Body of pancreas (tissue), 4 donors: ENCODE measurements at regions not wholly inside any gene's neighbourhood (a gene's known extent, or its start where the extent isn't known, plus 50 kb on each side); places are given as distances from the start of the nearest gene placed in this dataset.

Source experiments
- ATAC-seq: fragments of 150-250 bp; one replicate; pipeline ENCODE4 v1.9.1; 2016
- DNase-seq, 4 donors: peaks; one replicate each; pipeline ENCODE4 v3.0.0-alpha.2; 2019
- H3K27ac ChIP-seq, 4 donors: fragments of 200-600 bp; sonication (generic); 1 replicate in 3 of 4; 2 replicates in 1 of 4; pipeline versions ENCODE4 v1.5.1 to v1.6.1; 2016 to 2019; ENCODE audit warnings: mild to moderate bottlenecking in 1 of 4, mixed read lengths in 1 of 4, moderate library complexity in 1 of 4
- H3K27me3 ChIP-seq, 2 donors: fragments of 200-600 bp; sonication (generic); one replicate each; pipeline ENCODE4 v1.6.0; 2016; ENCODE audit warnings: mild to moderate bottlenecking in 1 of 2
- H3K36me3 ChIP-seq, 2 donors: fragments of 200-600 bp; sonication (generic); replicated peaks in 1 of 2; 2 replicates each; pipeline ENCODE4 v1.5.1; 2016; ENCODE audit warnings: low read depth in 2 of 2; ENCODE audit not compliant: insufficient read depth in 1 of 2
- H3K4me1 ChIP-seq: fragments of 200-600 bp; sonication (generic); one replicate; pipeline ENCODE4 v1.6.0; 2016
- H3K4me3 ChIP-seq, 2 donors: fragments of 200-600 bp; sonication (generic); 1 replicate in 1 of 2; 2 replicates in 1 of 2; pipeline ENCODE4 v1.5.1; 2016 to 2019
- H3K9me3 ChIP-seq, 3 donors: fragments of 200-600 bp; sonication (generic); 1 replicate in 2 of 3; 2 replicates in 1 of 3; pipeline ENCODE4 v1.5.1; 2016
- CTCF ChIP-seq, 7 experiments: fragments of 450-650 bp in 4 of 7; fragments of 200-600 bp in 3 of 7; sonication (generic) in 3 of 7; IDR thresholded peaks; one replicate each; pipeline ENCODE4 v1.5.1; 2016 to 2019; ENCODE audit warnings: antibody characterized with exemption in 7 of 7
- POLR2A ChIP-seq, 3 donors: fragments of 450-650 bp; IDR thresholded peaks; one replicate each; pipeline ENCODE4 v1.6.1; 2016; ENCODE audit warnings: antibody characterized with exemption in 3 of 3, mild to moderate bottlenecking in 2 of 3
- WGBS, 2 donors: methylation state at CpG; one replicate each; pipeline ENCODE4 v1.1.5; 2017; 5-methylcytosine and 5-hydroxymethylcytosine counted together
- intact Hi-C: fragments of 100-400 bp; cut with DNase I; formaldehyde crosslinking; loops from one replicate; pipeline ENCODE4 v1.15.1; 2023

- no peak for TF ChIP-seq POLR2A (IDR thresholded peaks at IDR 0.05)
- no peak for TF ChIP-seq CTCF (IDR thresholded peaks at IDR 0.05)
- Histone ChIP-seq H3K9me3 (no peaks in the 10 kb centered on the region), H3K27ac (no peak overlapping the region), H3K4me1 (peaks cover 13% of the 10 kb centered on the region), H3K4me3 (no peak overlapping the region), H3K36me3 (no peaks in the 10 kb centered on the region), H3K27me3 (no peaks in the 10 kb centered on the region)
- DNase-seq (no peak), ATAC-seq (no peak)
- intact Hi-C loops = no loop called here
- 93 to 100% methylated on average over 1 of the region's 1 CpG for WGBS, 2 donors
These were observed 605.8 kb upstream of the PTGER4 start for GRCh38 chr5:40073927-40074326.

- H3K9me3 ChIP-seq = no peaks in the 10 kb centered on the region
- intact Hi-C loops = no loop called here
- TF ChIP-seq POLR2A (IDR thresholded peaks at IDR 0.05) (no peak), CTCF (IDR thresholded peaks at IDR 0.05) (no peak)
- DNase-seq = no peak
- H3K27ac ChIP-seq = no peak overlapping the region
- peaks cover 13% of the 10 kb centered on the region for H3K4me1 ChIP-seq
- peak; percentile 42 for ATAC-seq
- H3K4me3 ChIP-seq = no peak overlapping the region
- H3K36me3 ChIP-seq = no peaks in the 10 kb centered on the region
- H3K27me3 ChIP-seq = no peaks in the 10 kb centered on the region
These were observed 607.8 kb upstream of the PTGER4 start for GRCh38 chr5:40071870-40072269.

- no peak for TF ChIP-seq POLR2A (IDR thresholded peaks at IDR 0.05)
- no peak for TF ChIP-seq CTCF (IDR thresholded peaks at IDR 0.05)
- 96 to 99% methylated on average over 22 of the region's 22 CpGs for WGBS, 2 donors
These were observed 613.1 kb upstream of the PTGER4 start for GRCh38 chr5:40066616-40067015.

GRCh38 chr5:40052808-40053207, 626.9 kb upstream of the PTGER4 start:
- no peaks in the 10 kb centered on the region for H3K27me3 ChIP-seq
- 51 to 53% methylated on average over 4 of the region's 4 CpGs for WGBS, 2 donors
- no peak overlapping the region for H3K4me3 ChIP-seq
- DNase-seq (no peak), ATAC-seq (no peak)
- H3K36me3 ChIP-seq = no peaks in the 10 kb centered on the region
- intact Hi-C loops = no loop called here
- no peak overlapping the region for H3K27ac ChIP-seq
- H3K4me1 ChIP-seq = no peaks in the 10 kb centered on the region
- TF ChIP-seq CTCF (IDR thresholded peaks at IDR 0.05) = no peak
- no peak for TF ChIP-seq POLR2A (IDR thresholded peaks at IDR 0.05)
- no peaks in the 10 kb centered on the region for H3K9me3 ChIP-seq

More at GRCh38 chr5:40066616-40067015, 613.1 kb upstream of the PTGER4 start:
- Histone ChIP-seq H3K9me3 (no peaks in the 10 kb centered on the region), H3K27ac (no peak overlapping the region), H3K27me3 (no peaks in the 10 kb centered on the region), H3K4me1 (peaks cover 6% of the 10 kb centered on the region), H3K4me3 (no peak overlapping the region), H3K36me3 (no peaks in the 10 kb centered on the region)
- intact Hi-C loops = no loop called here
- ATAC-seq = no peak
- no peak for DNase-seq

GRCh38 chr5:40046792-40047191, 622.0 kb upstream of the DAB2 start:
- Histone ChIP-seq H3K4me1 (no peaks in the 10 kb centered on the region), H3K27me3 (no peaks in the 10 kb centered on the region), H3K9me3 (no peaks in the 10 kb centered on the region), H3K4me3 (no peak overlapping the region), H3K27ac (no peak overlapping the region), H3K36me3 (no peaks in the 10 kb centered on the region)
- no peak for ATAC-seq
- WGBS, 2 donors = 53 to 75% methylated on average over 1 of the region's 1 CpG
- intact Hi-C loops = no loop called here
- no peak for DNase-seq
- TF ChIP-seq CTCF (IDR thresholded peaks at IDR 0.05) = no peak
- TF ChIP-seq POLR2A (IDR thresholded peaks at IDR 0.05) = no peak
